HT1080 (cell line): ENCODE measurements at regions not wholly inside any gene's neighbourhood (a gene's known extent, or its start where the extent isn't known, plus 50 kb on each side); places are given as distances from the start of the nearest gene placed in this dataset.

ENCODE experiments used
- DNase-seq: peaks from one replicate; pipeline ENCODE4 v3.0.0-alpha.2; 2015; ENCODE audit warnings: low read depth

DNA sequence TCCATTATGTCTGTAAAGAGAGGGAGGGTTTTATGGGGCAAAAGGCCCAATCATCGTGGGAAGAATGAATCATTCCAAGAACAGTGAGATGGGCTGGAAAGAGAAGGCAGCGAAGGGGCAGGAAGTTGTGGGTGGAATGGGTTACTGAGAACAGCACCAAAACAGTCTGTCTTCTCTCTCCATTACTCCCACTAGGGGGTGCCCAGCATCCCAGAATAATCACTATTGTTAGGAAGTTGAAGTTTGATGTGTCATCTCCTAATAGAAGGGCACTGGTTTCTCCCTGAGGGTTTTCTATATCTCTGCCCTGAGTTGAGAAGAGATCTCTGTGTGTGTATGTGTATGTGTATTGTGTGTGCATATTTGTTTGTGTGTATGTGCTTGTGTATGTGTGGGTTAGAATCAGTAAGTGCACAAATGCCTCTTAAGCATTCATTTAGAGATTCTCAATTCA lies 76.6 kb upstream of the MAP4K3 start:
- peak; percentile 98 for DNase-seq

- no peak for DNase-seq
Observed at GRCh38 chr2:39514825-39515224, 77.7 kb upstream of the MAP4K3 start.

DNA sequence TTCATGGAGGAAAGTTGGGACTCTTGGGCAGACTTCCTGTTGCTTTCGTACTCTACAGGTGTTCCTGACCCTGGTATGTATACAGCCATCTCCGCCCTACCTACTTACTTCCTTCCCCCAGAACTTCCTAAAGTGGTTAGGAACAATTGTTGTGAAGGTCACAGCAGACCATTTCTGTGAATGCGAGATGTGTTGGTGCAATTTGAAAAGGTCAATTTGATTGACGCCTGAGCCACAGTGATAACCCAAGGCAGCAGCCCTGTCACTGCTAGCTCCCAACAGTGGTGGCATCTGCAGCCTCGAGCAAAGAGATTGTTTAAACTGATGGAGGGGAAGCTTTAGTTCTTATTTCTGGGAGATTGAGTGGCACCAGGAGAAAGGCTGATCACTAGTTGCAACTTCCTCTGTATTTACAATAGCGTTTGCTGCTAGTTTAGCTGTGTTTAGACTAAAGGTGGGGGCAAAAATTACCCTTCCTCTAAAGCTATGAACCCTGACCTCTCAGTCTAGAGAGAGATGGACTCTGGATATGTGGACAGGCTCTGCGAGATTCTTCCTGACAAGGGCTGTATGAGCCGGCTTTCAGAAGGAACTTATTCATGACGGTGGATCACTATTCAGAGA lies 78.3 kb upstream of the MAP4K3 start:
- DNase-seq = no peak

- DNase-seq = no peak
Observed at GRCh38 chr2:39515897-39516346, 78.8 kb upstream of the MAP4K3 start.

- no peak for DNase-seq
Observed at GRCh38 chr2:39516347-39517101, 79.4 kb upstream of the MAP4K3 start.

- no peak for DNase-seq
Observed at GRCh38 chr2:39517102-39517436, 80.0 kb upstream of the MAP4K3 start.

- no peak for DNase-seq
Observed at GRCh38 chr2:39517622-39518021, 80.5 kb upstream of the MAP4K3 start.

- DNase-seq = no peak
Observed at GRCh38 chr2:39519886-39520285, 82.8 kb upstream of the MAP4K3 start.

- DNase-seq = no peak
Observed at GRCh38 chr2:39521876-39522517, 84.9 kb upstream of the MAP4K3 start.

DNA sequence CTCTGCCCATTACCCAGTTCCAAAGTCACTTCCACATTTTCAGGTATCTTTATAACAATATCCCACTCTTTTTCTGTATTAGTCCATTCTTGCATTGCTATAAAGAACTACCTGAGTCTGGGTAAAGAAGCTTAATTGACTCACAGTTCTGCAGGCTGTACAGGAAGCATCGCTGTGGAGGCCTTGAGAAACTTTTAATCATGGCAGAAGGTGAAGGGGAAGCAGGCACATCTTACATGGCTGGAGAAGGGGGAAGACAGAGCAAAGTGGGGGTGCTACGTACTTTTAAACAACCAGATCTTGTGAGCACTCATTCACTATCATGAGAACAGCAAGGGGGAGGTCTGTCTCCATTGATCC lies 85.4 kb upstream of the MAP4K3 start:
- DNase-seq = no peak

- DNase-seq = peak; percentile 89
Observed at GRCh38 chr2:39523308-39524044, 86.4 kb upstream of the MAP4K3 start.

DNA sequence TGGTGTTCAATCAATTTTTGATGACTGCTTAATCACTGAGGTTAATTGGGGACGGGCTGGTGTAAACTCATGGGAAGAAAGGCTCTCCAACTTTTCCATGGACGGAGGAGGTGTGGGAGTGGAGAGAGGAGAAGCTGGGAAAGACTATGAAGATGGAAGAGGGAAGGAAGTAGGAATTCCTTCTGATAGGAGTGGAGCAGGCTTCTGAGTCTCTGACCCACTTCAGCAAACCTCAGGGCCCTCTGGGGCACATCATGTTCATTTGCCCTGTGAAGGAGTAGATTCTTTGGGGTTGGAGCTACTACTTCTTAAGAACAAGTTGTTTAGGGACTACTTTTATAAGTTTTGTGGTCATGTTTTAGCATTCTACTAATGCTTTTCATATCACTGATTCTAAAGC lies 87.0 kb upstream of the MAP4K3 start:
- no peak for DNase-seq

DNA sequence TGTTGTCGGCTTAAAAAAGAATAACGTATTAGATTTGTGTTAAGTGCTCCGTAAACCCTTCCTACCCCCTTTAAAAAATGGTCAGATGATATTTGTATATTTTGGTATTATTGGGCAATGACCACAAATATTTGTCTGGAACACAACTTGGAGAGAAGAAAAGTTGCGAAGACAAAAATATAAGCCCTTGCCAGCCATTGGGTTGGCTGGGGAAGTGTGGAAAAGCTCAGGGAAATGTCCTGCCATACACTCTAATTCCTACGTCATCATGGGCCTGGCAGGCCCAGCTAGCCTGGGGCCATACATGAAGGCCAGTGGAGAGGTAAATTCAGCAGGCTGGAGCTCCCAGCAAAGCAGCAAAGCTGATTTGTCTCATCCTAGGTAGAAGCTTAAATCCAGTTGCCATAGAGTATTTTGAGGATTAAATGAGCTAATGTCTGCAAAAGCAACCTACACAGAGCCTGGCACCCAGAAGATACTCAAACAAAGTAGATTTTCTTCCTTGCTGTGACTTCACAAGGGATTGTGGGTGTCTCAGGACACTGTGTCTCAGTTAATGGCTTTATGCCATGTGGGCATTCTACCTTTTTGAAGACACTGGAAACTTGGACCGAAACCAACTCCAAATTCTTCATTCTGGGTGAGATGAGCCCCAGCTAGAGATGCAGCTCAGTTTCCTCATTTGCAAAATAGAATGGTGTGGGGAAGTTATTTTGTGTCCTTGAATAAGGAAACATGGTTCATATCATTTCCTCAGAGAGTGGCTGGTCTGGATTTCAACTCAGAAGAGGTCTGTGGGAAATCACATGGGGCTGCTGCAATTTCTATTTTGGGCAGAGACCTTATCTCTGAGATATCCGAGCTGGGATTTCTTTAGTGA lies 87.9 kb upstream of the MAP4K3 start:
- DNase-seq = no peak

GRCh38 chr2:39525636-39526412 lies 88.7 kb upstream of the MAP4K3 start:
- DNase-seq = no peak

GRCh38 chr2:39528701-39529100 lies 91.6 kb upstream of the MAP4K3 start:
- DNase-seq = no peak

DNA sequence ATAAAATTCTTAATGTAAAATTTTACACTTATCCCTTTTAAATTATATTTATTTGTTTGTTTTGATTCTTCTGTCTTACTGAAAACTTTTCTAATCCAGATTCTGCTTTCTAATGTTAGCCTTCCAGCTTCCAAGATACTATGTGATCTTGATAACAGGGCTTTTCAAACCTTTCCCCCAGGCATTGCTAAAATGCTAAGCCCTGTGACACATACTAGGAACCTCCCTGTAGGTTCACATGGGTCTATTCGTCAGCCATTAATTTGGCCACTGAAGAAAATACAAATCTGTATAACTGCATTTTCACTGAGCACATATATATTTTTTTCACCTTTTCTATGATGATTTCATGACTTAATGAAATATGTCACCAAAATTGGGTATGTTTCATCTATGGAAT lies 92.8 kb upstream of the MAP4K3 start:
- DNase-seq = no peak

DNA sequence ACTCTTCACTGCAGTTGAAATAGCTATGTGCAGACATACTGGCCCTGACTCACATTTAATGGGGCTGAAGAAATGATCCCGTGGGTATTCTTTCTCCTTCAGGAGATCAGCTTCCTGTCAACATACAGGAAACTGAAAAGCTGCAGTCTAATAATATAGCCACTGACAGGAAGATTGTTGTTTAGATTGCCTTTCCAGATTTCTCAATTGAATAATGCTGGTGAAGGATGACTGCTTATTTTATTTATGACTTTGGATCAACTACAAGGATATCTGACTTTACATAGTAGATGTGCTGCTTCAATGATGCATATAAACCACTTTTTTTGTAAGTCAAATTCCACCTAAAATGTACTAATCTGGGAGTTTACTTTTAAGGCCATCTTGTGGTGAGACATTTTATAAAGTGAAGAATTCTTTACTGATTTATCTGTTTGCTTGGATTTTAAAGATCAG lies 93.4 kb upstream of the MAP4K3 start:
- peak; percentile 63 for DNase-seq

- no peak for DNase-seq
Observed at GRCh38 chr2:39531220-39531777, 94.2 kb upstream of the MAP4K3 start.

- no peak for DNase-seq
Observed at GRCh38 chr2:39532933-39533332, 95.8 kb upstream of the MAP4K3 start.
